Vagina (tissue), 2 donors: ENCODE measurements at regions not wholly inside any gene's neighbourhood (a gene's known extent, or its start where the extent isn't known, plus 50 kb on each side); places are given as distances from the start of the nearest gene placed in this dataset.

ENCODE experiments used
- CTCF ChIP-seq, 3 experiments: fragments of 450-650 bp in 2 of 3; fragments of 200-600 bp in 1 of 3; sonication (generic) in 1 of 3; IDR thresholded peaks; one replicate each; pipeline ENCODE4 v1.5.1; 2017 to 2019; ENCODE audit warnings: antibody characterized with exemption in 3 of 3, mild to moderate bottlenecking in 2 of 3, moderate library complexity in 2 of 3
- POLR2A ChIP-seq, 2 donors: fragments of 450-650 bp; IDR thresholded peaks; one replicate each; pipeline ENCODE4 v1.6.1; 2017; ENCODE audit warnings: antibody characterized with exemption in 2 of 2, mild to moderate bottlenecking in 2 of 2, moderate library complexity in 2 of 2
- POLR2AphosphoS5 ChIP-seq, 2 donors: sonication (generic); formaldehyde crosslinking; IDR thresholded peaks; one replicate each; pipeline ENCODE4 v1.9.0; 2017; ENCODE audit warnings: antibody characterized with exemption in 2 of 2, mild to moderate bottlenecking in 2 of 2, low read depth in 1 of 2; ENCODE audit not compliant: insufficient read depth in 1 of 2

- TF ChIP-seq CTCF (IDR thresholded peaks at IDR 0.05) (no peak), POLR2A (IDR thresholded peaks at IDR 0.05) (no peak), POLR2AphosphoS5 (IDR thresholded peaks at IDR 0.05; ENCODE audit: insufficient read depth in 1 of 2, low read depth in 1 of 2) (no peak)
Measured at GRCh38 chr2:103419506-103419905, 657.7 kb downstream of the TMEM182 start.
